H9 (cell line): ENCODE measurements at regions not wholly inside any gene's neighbourhood (a gene's known extent, or its start where the extent isn't known, plus 50 kb on each side); places are given as distances from the start of the nearest gene placed in this dataset.

Source experiments
- DNase-seq: peaks from one replicate; pipeline ENCODE4 v3.0.0-alpha.2; 2017
- H2AFZ ChIP-seq: one replicate; pipeline ENCODE4 v1.6.1; 2013; ENCODE audit warnings: mild to moderate bottlenecking, low read length, control low read depth, moderate library complexity
- H2AK5ac ChIP-seq: 2 replicates; pipeline ENCODE4 v1.6.1; 2013; ENCODE audit warnings: low read length, control low read depth, mixed read lengths; ENCODE audit not compliant: insufficient read length
- H2BK120ac ChIP-seq: one replicate; pipeline ENCODE4 v1.6.1; 2013; ENCODE audit warnings: low read depth, mild to moderate bottlenecking, low read length, control low read depth, inconsistent platforms; ENCODE audit not compliant: poor library complexity, severe bottlenecking
- H2BK12ac ChIP-seq: 2 replicates; pipeline ENCODE4 v1.6.1; 2013; ENCODE audit warnings: low read length, control low read depth, mixed read lengths, low read depth; ENCODE audit not compliant: insufficient read length
- H2BK15ac ChIP-seq: 2 replicates; pipeline ENCODE4 v1.6.1; 2013; ENCODE audit warnings: low read depth, low read length, control low read depth
- H2BK20ac ChIP-seq: one replicate; pipeline ENCODE4 v1.6.1; 2013; ENCODE audit warnings: low read depth, mild to moderate bottlenecking, low read length, control low read depth, inconsistent platforms; ENCODE audit not compliant: poor library complexity, severe bottlenecking
- H2BK5ac ChIP-seq: 2 replicates; pipeline ENCODE4 v1.6.1; 2013; ENCODE audit warnings: low read length, control low read depth, mixed read lengths; ENCODE audit not compliant: insufficient read length
- H3K14ac ChIP-seq: 2 replicates; pipeline ENCODE4 v1.6.1; 2013; ENCODE audit warnings: low read length, control low read depth; ENCODE audit not compliant: insufficient read depth
- H3K18ac ChIP-seq: 2 replicates; pipeline ENCODE4 v1.6.1; 2013; ENCODE audit warnings: low read depth, mild to moderate bottlenecking, mixed read lengths, low read length, control low read depth; ENCODE audit not compliant: insufficient read length
- H3K23ac ChIP-seq: 2 replicates; pipeline ENCODE4 v1.6.1; 2013; ENCODE audit warnings: low read length, control low read depth, mixed read lengths, low read depth; ENCODE audit not compliant: insufficient read length
- H3K23me2 ChIP-seq: 2 replicates; pipeline ENCODE4 v1.6.1; 2013; ENCODE audit warnings: low read depth, mild to moderate bottlenecking, mixed read lengths, low read length, control low read depth; ENCODE audit not compliant: insufficient read length, poor library complexity, severe bottlenecking
- H3K27ac ChIP-seq: 2 replicates; pipeline ENCODE4 v1.5.1; 2013; ENCODE audit warnings: low read length, control low read depth, mixed read lengths, low read depth; ENCODE audit not compliant: insufficient read length
- H3K27me3 ChIP-seq: 2 replicates; pipeline ENCODE4 v1.6.1; 2013; ENCODE audit warnings: low read length, control low read depth, inconsistent platforms; ENCODE audit not compliant: insufficient read depth
- H3K4ac ChIP-seq: 2 replicates; pipeline ENCODE4 v1.6.1; 2013; ENCODE audit warnings: low read depth, mild to moderate bottlenecking, control low read depth, inconsistent platforms, low read length, moderate library complexity
- H3K4me1 ChIP-seq: 2 replicates; pipeline ENCODE4 v1.6.1; 2013; ENCODE audit warnings: low read length, control low read depth, inconsistent platforms; ENCODE audit not compliant: insufficient read depth
- H3K4me2 ChIP-seq: 2 replicates; pipeline ENCODE4 v1.6.1; 2013; ENCODE audit warnings: low read length, control low read depth, mixed read lengths; ENCODE audit not compliant: insufficient read length, insufficient read depth
- H3K56ac ChIP-seq: 2 replicates; pipeline ENCODE4 v1.6.1; 2013; ENCODE audit warnings: low read depth, mild to moderate bottlenecking, mixed read lengths, low read length, control low read depth; ENCODE audit not compliant: insufficient read length
- H3K79me1 ChIP-seq: 2 replicates; pipeline ENCODE4 v1.6.1; 2013; ENCODE audit warnings: low read depth, mild to moderate bottlenecking, moderate library complexity, low read length, control low read depth, inconsistent platforms; ENCODE audit not compliant: insufficient read depth, poor library complexity, severe bottlenecking
- H3K79me2 ChIP-seq: 2 replicates; pipeline ENCODE4 v1.6.1; 2013; ENCODE audit warnings: low read length, control low read depth, inconsistent platforms; ENCODE audit not compliant: insufficient read depth
- H3K9ac ChIP-seq: 2 replicates; pipeline ENCODE4 v1.6.1; 2013; ENCODE audit warnings: low read length, control low read depth, mixed read lengths; ENCODE audit not compliant: insufficient read length; ENCODE audit errors: extremely low read depth
- H3K9me3 ChIP-seq: one replicate; pipeline ENCODE4 v1.6.1; 2013; ENCODE audit warnings: low read depth, low read length, inconsistent platforms; ENCODE audit not compliant: control insufficient read depth
- H3T11ph ChIP-seq: one replicate; pipeline ENCODE4 v1.6.1; 2013; ENCODE audit warnings: mild to moderate bottlenecking, low read length, control low read depth, inconsistent platforms
- H4K20me1 ChIP-seq: one replicate; pipeline ENCODE4 v1.6.1; 2013; ENCODE audit not compliant: control insufficient read depth, insufficient read length, insufficient read depth
- H4K5ac ChIP-seq: 2 replicates; pipeline ENCODE4 v1.6.1; 2013; ENCODE audit warnings: low read depth, mild to moderate bottlenecking, mixed read lengths, low read length, control low read depth; ENCODE audit not compliant: insufficient read length
- H4K8ac ChIP-seq: replicated peaks from 2 replicates; pipeline ENCODE4 v1.6.1; 2013; ENCODE audit warnings: low read length, control low read depth, mixed read lengths, low read depth; ENCODE audit not compliant: insufficient read length
- H4K91ac ChIP-seq: 2 replicates; pipeline ENCODE4 v1.6.1; 2013; ENCODE audit warnings: low read depth, mild to moderate bottlenecking, moderate library complexity, mixed read lengths, low read length, control low read depth; ENCODE audit not compliant: insufficient read length
- H3K27ac Mint-ChIP-seq, 3 experiments: 2 replicates in 2 of 3; 3 replicates in 1 of 3; pipeline ENCODE4 v1.8.0; 2020 to 2021; ENCODE audit warnings: mixed read lengths in 3 of 3, mild to moderate bottlenecking in 1 of 3, moderate library complexity in 1 of 3
- H3K27me3 Mint-ChIP-seq: 2 replicates; pipeline ENCODE4 v1.8.0; 2021; ENCODE audit warnings: low read depth, mild to moderate bottlenecking, moderate library complexity, mixed read lengths
- H3K36me3 Mint-ChIP-seq, 3 experiments: 2 replicates in 2 of 3; 3 replicates in 1 of 3; pipeline ENCODE4 v1.8.0; 2020 to 2021; ENCODE audit warnings: low read depth in 3 of 3, mixed read lengths in 3 of 3; ENCODE audit not compliant: insufficient read depth in 1 of 3
- H3K4me1 Mint-ChIP-seq, 2 experiments: 2 replicates each; pipeline ENCODE4 v1.8.0; 2020; ENCODE audit warnings: mixed read lengths in 2 of 2
- H3K4me3 Mint-ChIP-seq, 2 experiments: 2 replicates in 1 of 2; 3 replicates in 1 of 2; pipeline ENCODE4 v1.8.0; 2020 to 2021; ENCODE audit warnings: mild to moderate bottlenecking in 2 of 2, mixed read lengths in 2 of 2, moderate library complexity in 1 of 2
- H3K9me3 Mint-ChIP-seq, 2 experiments: 2 replicates in 1 of 2; 3 replicates in 1 of 2; pipeline ENCODE4 v1.8.0; 2020; ENCODE audit warnings: mild to moderate bottlenecking in 2 of 2, mixed read lengths in 2 of 2, moderate library complexity in 1 of 2
- WGBS: extraction: QIAGEN DNeasy Blood & Tissue Kit; methylation state at CpG from one replicate; pipeline ENCODE4 v1.1.7; 2013; ENCODE audit warnings: missing lambda C conversion rate, low lambda C conversion rate, mixed read lengths; ENCODE audit not compliant: insufficient read length; ENCODE audit errors: extremely low coverage; 5-methylcytosine and 5-hydroxymethylcytosine counted together
- TF ChIP-seq, protein P1 (sequence below): fragments of 200-600 bp; sonication (generic); conservative IDR thresholded peaks from 3 replicates; pipeline ENCODE4 v1.8.0; 2021; ENCODE audit warnings: antibody characterized with exemption, mild to moderate bottlenecking

DNA sequence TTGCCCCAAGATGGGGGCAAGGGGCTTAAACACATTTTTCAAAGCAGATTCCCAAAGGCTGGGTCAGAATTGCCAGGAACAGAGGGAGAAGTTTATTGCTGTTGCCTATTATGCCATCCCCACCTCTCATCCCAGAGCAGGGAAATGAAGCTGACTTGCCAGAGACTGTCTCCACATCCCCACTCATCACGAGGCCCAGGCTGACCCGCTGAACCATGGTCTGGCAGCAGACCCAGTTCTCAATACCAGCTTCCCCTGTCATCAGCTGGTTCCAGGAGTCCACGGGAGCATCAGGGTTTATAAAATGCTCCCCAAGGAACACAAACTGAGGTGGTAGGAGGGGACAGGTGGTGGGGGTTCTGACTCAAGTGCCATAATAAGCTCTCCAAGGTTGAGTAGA lies 605.9 kb downstream of the NPHP4 start:
- H3K79me2 ChIP-seq, result no peaks in the 10 kb centered on the region
- H3K4me2 ChIP-seq, result no peak overlapping the region
- no peaks in the 10 kb centered on the region for H3K23me2 ChIP-seq
- peaks cover 9% of the 10 kb centered on the region for H3K27me3 Mint-ChIP-seq
- H3K79me1 ChIP-seq, result no peaks in the 10 kb centered on the region
- no peak overlapping the region for H3K14ac ChIP-seq
- H2BK120ac ChIP-seq, result no peak overlapping the region
- H3K9ac ChIP-seq, result no peak overlapping the region
- no peak overlapping the region for H3T11ph ChIP-seq
- no peak overlapping the region for H2BK20ac ChIP-seq
- H3K4me3 Mint-ChIP-seq, result no peak overlapping the region
- no peak overlapping the region for H3K18ac ChIP-seq
- H3K23ac ChIP-seq, result no peak overlapping the region
- no peak overlapping the region for H4K8ac ChIP-seq
- no peak overlapping the region for H2AFZ ChIP-seq
- H3K4me1 Mint-ChIP-seq, result peaks cover 0 to 4% of the 10 kb centered on the region in 2 experiments; a peak in 1 of 4 replicates
- no peaks in the 10 kb centered on the region for H4K20me1 ChIP-seq
- WGBS, result no CpG with 5 or more reads among the region's 3 CpGs
- H3K27ac ChIP-seq, result no peak overlapping the region
- no peak overlapping the region for H4K5ac ChIP-seq
- DNase-seq, result no peak
- H3K4ac ChIP-seq, result no peak overlapping the region
- H3K9me3 Mint-ChIP-seq, result no peaks in the 10 kb centered on the region
- H3K9me3 ChIP-seq, result no peaks in the 10 kb centered on the region
- TF ChIP-seq, protein P1, sequence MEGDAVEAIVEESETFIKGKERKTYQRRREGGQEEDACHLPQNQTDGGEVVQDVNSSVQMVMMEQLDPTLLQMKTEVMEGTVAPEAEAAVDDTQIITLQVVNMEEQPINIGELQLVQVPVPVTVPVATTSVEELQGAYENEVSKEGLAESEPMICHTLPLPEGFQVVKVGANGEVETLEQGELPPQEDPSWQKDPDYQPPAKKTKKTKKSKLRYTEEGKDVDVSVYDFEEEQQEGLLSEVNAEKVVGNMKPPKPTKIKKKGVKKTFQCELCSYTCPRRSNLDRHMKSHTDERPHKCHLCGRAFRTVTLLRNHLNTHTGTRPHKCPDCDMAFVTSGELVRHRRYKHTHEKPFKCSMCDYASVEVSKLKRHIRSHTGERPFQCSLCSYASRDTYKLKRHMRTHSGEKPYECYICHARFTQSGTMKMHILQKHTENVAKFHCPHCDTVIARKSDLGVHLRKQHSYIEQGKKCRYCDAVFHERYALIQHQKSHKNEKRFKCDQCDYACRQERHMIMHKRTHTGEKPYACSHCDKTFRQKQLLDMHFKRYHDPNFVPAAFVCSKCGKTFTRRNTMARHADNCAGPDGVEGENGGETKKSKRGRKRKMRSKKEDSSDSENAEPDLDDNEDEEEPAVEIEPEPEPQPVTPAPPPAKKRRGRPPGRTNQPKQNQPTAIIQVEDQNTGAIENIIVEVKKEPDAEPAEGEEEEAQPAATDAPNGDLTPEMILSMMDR, result no peak
- H3K27me3 ChIP-seq, result no peaks in the 10 kb centered on the region
- no peak overlapping the region for H3K56ac ChIP-seq
- no peak overlapping the region for H2BK15ac ChIP-seq
- H2AK5ac ChIP-seq, result no peak overlapping the region
- no peak overlapping the region for H3K27ac Mint-ChIP-seq
- H4K91ac ChIP-seq, result no peak overlapping the region
- no peaks in the 10 kb centered on the region for H3K36me3 Mint-ChIP-seq
- H2BK5ac ChIP-seq, result no peak overlapping the region
- no peak overlapping the region for H2BK12ac ChIP-seq
- no peaks in the 10 kb centered on the region for H3K4me1 ChIP-seq
